Hippocampal formation (tissue), 2 donors: ENCODE measurements at regions not wholly inside any gene's neighbourhood (a gene's known extent, or its start where the extent isn't known, plus 50 kb on each side); places are given as distances from the start of the nearest gene placed in this dataset.

Source experiments
- DNase-seq, 2 donors: peaks; one replicate each; lab custom pipeline; 2025; lab: John Stamatoyannopoulos, UW

DNA sequence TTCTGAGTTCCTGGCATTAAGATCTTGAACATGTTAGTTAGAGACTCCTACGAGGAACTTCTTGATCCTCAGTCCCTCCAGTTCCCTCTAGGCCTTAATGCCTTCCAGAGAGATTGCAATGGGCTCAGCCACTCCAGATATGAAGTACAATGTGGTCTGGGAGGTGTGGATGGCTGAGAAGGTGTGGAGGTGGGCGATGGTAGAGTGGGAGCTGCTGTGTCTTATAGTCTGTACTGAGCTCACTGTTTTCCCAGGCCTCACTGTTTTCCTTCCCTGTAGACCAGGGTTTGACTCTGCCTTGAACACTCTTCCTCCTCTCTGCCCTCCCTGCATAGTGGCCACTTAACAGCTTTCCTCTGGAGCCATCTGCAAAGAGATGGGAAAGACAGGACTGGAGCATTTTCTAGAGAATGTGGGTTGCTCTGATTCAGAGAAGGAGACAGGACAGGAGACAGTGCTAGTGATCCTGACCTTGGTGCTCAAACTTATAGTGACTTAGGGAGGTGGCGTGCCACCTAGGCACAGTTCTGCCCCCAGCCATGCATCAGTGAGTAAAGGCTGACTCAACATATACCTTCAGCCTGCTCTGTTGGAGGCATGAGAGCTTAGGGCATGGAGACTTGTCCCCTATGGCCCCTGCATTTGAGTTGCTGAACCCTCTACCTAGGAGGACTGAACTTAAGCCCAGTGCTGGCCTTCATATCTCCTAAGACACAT is 129.7 kb downstream of the TDRD15 start:
- no peak for DNase-seq

DNA sequence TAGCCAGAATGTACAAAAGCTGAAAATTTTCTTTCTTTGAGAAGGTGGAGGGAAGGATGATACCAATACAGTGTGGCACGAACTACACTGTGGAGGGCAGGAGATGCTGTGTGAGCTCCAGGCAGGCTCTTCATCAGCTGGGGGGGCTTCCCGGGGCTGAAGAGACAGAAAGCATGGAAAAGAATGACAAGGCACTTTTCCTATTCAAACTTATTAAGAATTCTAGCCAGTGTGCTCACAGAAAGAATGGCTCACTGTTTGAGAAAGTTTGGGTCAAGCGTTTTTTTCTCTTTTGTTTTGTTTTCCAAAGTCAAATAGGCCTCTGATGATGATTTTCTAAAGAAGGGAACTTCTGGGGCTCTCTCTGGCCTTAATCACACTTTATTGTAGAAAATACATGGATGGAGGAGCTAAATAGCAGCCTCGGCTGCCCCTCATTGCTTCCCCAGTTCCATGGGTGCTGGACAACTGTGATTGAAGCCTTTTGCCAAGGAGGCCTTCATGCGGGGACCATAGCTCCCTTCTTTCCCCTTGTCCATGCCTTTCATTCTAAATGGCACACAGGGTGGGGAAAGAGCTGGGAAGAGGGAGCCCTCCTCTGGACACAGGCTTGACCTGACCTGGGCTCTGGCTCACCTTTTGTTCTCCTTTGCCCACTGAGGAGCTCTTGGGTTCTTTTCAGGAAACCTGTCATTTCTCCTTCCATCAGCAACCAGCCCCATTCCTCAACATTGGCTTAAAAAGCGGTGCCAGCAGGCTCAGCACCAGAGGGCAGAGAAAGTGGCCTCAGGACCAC is 130.6 kb downstream of the TDRD15 start:
- peak; percentile 23 to 49 for DNase-seq

DNA sequence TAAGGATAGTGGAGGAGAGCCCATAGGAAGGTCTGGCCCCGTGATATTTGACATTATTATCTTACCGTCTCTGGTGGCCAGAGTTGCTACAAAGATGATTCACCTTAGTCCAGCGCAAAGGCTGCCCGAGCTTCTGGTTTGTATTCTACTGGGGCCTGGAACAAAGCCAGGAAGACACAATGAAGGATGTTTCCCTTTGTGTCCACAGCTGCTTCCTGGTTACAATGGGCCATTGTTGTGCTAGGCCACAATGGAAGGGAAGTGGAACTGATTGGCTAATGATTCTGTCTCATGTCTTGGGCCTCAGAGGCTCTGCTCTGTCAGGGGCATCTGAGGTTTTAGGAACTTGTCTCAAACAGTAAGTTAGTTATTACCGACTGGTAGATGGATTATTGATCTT is 132.2 kb downstream of the TDRD15 start:
- DNase-seq: peak; percentile 89 to 97

DNA sequence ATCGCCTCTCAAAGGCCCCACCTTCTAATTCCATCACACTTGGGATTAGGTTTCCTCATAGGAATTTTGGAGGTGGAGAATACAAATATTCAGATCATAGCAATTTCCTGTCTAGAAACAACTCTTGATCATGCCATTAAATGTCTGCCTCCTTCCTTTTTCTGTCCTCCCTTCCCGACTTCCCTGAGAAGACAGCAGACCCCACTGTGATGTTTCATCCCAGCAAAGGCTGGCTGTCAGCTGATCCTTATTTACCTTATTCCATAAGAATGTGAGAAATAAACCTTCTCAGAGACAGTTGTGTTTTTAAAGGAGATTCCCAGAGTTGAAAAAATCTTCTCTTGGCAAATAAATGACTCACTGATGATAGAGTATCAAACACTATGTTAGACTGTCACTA is 133.9 kb downstream of the TDRD15 start:
- DNase-seq: no peak

DNA sequence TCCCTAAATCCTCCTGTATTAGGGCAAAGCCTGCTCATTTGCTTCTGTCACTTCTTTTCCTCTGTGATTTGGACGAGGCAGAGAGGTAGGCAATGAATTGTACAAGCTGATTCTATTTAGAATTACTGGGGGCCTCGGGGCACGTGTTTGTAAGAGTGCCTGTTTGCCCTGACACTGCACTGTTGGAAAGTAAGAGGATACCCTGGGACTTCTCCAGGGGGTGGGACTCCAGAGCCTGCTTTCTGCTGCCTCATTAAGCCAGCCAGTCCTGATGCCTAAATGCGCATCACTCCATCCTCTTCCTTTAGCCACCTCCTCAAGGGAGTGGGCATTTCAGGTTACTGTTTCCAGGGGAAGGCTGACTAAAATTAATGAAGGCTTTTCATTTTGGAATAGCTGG is 134.3 kb downstream of the TDRD15 start:
- DNase-seq: no peak

DNA sequence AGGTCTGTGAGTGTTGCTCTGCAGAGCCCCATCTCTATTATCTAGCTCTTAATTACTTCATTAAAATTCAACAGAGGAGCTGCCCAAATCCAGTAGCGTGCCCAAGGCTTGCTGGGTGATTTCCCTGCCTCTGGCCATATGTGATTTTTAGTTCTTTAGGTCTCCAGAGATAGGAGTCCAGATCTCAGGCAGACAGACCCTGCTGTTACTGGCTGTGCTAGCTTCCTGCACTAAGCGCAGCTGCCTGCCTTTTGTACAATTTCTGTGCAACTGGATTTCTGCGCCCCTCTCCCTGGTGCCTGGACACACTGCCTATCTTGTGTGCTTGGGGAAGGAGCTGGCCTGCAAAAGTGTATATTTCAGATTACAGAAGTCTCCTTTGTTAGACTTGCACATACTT is 136.5 kb downstream of the TDRD15 start:
- no peak for DNase-seq

DNA sequence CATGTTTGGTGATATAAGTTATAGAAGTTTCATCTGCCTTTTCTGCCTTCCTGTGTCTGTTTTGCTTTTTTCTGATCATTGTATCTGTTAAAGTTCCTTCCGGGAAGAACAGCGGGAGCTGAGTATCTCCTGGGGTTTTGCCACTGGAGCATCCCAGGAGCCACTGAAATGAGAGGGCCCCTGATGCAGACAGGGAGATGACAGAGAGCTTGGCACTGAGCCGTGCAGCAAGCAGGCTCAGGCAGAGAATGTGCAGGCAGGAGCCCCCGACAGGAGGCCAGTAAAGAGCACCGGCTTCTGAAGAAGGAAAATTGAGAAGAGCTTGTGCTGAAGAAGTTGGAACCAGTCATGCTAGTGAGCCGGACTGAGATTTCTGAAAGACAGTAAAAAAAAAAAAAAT is 137.8 kb downstream of the TDRD15 start:
- DNase-seq: no peak

DNA sequence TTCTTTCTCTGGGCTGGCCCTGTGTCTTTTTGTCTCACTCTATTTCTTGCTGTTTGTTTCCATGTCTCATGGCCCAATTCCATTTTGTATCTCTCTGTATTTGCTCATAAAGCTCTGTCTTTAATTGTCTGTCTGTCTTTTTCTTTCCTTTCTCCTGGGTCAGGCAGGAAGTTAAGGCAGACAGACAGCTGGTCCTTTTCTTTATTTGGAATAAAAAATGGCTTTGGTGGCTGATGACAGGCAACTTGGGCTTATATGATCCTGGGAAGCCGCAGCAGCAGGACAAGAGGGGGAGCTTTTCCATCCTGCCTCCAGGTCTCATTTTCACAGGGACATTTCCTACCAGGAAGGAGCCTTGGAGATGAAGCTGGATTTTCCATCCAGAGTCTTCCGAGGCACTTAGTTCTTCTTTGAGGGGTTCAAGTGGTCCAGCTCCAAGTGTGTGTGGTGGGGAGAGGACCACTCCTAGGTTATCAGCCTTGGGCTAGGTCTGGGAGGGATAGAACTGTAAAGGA is 138.7 kb downstream of the TDRD15 start:
- no peak for DNase-seq

DNA sequence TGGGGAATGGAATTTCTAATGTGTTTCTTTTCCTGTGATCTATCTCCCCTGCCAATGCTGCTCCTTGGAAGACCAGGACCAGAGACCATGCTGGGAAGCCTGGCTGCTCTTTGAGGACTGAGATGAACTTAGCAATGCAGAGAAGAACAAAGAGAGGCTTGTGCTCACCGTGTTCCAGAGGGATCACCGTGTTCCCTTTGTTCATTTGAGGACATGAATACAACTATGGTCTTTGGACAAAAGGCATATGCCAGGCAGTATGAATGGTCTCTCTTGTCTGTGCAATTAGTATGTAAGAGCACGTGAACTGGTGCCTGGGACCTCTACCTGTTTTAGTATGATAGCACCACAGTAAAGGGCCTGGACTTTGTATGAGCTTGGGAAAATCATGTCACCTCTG is 139.9 kb downstream of the TDRD15 start:
- DNase-seq: peak; percentile 78 to 96

DNA sequence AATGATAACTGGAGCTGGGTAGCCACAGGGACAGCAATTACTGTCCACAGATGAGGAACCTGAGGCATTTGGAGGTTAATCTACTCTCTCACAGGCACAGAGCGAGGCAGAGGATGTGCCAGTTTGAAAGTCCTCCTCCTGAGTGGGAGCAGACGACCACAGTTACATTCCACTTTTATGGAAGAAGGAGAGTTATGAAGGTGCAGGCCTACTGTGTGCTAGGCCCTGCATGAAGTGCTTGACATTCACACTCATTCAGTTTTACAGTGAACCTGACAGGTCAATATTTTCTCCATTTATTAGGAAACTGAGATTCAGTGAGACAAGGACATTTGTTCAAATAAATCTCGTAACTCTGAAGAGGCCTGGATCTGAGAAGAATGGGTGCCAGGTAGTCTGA is 142.0 kb downstream of the TDRD15 start:
- no peak for DNase-seq

DNA sequence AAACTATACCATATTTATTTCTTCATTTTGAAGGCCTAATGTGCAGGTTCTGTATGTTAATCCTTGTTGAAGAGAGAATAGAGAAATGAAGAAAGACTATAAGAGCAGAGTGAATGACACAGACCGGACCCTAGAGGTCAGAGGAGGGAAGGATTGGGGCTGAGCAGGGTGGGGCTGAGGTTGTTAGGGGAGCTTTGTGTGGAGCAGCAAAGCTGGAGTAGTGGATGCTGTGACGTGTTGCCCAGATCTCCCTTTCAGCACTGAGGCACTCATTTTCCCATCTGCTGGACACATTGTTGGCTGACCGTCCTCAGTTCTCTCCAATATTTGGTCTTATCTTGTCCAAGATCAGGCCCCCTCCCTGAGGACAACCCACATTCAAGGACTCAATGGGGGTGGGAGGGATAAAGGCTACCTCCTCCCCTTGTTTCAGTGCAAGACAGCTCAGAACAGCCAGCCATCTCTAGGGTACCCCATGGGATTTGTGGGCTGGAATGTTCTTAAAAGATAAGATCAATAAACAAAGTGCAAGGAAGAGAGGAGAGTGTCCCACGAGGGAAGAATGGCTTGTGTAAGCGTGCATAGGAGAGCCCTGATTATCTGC is 143.6 kb downstream of the TDRD15 start:
- DNase-seq: no peak

DNA sequence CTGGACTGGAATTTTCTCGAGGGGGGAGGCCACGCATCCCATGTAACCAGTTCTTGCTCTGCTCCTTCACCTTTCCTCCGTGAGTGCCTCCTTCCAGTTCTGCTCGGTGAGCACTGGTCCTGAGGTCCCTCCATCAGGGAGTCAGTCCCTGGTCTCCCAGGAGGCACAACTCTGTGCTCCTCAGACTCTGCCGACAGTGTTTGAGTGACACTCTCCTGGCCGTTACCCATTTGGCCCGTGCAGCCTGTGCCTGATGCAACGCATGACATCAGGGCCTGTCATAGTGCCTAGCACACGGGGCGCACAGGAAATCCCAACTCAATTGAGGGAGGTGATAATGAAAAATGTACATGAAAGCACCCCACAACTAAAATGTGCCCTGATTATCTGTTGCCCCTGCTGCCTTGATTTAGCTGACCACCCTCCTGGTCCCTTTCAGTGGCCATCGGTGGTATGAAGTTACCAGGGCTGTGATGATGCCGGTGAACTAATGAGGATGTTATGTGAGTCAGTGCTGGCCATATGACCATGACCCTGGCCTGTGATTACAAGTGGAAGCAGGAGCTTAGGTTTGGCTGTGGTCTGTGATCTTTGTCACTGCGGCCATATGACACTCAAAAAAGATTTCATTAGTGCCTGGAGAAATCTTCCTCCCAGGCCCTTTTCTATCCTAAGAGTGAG is 144.6 kb downstream of the TDRD15 start:
- peak in 1 of 2 donors; percentile 31 for DNase-seq

DNA sequence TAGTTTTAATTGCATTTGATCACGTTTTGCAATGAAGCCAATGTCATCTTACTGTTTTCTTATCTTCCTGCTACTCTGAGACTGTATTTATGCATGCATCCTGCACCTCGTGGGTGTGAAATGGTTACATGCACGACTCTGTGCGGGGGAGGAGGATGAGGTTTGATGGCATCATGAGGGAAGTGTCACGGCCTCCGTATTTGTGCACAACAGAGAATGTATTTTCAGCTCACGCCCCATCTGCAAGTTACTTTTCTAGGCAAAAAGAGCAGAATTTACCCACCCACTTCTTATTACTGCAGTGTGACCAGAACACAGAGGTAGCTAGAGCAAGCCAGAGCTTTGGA is 145.1 kb downstream of the TDRD15 start:
- no peak for DNase-seq

DNA sequence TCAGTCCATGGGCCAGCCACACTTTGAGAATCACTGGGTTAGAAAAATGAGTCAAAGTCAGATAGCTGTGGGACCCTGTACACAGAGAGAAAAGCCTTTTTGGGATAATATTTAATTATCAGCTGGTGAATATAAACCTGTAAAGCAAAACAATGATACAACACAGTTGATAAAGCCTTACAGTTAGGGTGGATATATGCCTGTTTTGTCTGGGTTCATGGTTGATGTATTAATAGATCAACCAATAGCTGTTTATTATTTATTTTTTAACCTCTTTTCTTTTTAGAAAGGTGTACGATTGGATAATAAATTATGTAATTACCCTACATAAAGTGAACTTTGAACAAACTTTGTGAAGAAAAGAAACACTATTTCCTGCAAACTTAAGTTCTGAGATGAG is 145.6 kb downstream of the TDRD15 start:
- no peak for DNase-seq

DNA sequence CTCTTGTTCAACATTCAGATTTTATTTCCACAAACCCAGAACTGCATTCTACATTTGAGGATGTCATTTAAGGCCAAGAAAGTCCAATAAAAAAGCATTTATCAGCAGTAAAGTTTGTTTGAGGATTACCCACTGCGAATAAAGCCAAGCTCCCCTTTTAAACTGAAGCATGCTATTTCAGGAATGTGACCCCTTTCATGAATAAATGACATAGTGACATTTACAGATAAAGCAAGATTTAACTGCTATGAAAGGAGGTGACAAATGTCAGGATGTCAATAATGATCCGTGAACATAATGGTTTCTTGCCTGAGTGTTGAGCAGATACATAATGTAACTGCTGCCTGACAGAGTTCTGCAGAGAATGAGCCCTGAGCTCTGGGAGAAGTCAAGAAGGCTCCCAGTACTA is 146.3 kb downstream of the TDRD15 start:
- no peak for DNase-seq

DNA sequence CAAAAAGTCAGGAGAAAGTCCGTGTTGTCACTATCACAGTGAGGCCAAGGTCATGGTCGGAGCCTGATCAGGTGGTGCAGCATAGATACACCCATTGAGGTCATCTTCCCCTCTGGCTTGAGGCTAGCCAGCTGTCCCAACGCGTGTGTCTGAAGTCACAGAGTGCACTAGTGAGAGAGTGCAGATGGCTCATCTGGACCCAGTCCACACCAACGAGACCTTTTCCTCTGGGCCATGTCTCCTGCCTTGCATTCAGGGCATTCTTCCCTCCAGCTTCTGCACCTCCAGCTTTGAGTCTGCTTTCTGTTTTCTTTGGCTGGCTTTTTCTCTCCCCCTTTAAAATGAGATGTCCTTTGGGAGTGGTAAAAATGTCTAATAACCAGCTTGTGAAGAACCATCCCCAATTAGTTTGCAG is 146.9 kb downstream of the TDRD15 start:
- peak in 1 of 2 donors; percentile 44 for DNase-seq

DNA sequence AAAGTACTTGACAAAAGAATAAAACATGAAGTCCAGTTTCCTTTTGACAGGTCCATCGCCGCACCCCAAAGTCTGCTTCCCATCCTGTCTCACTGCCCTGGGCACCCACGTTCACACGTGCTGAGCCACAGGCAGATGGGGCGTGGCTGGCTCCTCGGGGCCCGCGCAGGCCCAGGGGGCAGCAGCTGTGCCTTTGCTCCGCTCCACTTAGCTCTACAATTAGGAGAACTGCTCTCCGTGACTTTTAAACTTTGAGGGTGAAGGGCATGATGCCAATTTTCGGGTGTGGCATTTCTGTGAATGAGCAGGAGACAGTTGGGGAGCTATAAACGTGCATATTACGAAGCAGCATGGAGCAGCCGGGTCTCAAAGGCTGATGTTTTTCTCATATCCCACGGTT is 152.4 kb downstream of the TDRD15 start:
- DNase-seq: no peak

DNA sequence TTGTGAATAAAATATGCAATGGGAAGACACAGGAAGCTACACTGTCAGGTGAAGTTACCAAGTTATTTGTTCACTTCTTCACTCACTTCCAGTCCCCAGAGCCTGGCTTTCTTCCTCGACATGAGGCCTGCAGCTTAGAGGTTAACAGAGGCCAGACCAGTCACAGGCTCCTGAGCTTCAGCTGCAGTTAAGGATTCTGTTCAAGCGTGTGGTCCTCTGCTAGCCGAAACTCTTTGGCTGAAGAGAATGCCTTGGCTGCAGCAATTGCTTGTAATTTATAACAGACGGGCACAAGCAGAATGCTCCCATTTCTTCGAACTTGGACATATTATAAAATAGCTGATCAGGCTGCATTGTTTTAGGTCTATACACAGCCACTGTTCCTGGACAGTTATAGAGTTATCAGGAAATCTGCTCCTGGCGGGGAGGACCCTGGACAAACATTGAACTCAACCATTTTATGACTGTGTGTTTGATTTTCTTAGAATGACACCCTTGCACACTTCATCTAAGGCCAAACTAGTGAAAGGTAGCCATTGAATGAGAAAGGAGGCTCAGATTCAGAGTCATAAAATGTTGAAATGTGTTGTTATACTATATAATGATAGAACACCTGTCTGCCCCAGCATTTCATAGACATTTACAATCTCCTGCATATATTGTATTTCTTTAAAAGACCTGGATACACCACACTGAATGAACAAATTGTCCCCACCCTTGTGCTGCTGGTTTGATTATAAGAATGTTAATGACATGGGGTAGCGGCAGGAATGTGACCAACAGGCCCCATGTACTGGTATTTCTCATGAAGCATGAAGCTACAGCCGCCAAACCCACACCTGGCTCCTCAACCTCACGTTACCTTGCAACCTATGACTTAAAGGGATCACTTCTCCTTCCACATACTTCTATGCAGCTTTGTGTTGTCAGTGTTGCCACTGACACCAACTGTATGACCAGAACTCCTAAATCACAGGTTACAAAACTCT is 153.6 kb downstream of the TDRD15 start:
- DNase-seq: no peak

DNA sequence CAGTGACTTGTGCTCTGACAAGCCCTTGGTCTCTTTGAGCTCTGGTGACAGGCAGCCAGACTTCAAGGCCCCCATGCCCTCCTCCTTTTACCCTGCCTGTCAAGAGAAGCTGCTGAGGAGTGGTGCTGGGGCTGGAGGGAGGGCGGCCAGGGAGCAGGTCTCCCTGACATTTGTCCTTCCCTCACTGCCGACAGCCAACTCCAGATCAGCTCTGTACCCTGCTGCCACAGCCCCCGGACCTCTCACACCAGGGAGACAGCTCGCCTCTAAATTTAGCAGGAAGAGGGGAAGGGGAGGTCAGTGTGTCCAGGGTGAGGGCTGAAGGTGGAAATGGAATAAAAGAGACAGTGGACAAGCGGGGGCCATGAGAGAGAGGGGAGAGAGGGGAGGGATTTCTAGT is 155.8 kb downstream of the TDRD15 start:
- DNase-seq: no peak

DNA sequence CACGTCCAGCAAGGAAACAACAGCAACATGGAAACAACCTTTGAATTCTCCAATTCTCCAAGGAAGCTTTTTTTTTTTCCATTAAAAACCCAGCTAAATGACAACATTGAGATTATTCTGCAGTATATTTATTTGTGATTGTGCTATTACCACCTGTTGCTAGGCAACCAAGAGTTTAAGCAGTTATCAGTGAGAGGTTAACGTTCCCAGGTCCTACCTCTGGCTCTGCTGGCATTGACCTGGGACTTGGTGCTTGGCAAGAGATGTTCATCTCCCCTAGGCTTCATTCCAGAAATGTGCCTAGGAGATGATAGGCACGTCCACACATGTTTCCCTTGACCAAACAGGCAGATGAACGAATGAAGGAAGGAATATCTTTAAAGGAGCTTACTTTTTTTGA is 157.0 kb downstream of the TDRD15 start:
- no peak for DNase-seq

DNA sequence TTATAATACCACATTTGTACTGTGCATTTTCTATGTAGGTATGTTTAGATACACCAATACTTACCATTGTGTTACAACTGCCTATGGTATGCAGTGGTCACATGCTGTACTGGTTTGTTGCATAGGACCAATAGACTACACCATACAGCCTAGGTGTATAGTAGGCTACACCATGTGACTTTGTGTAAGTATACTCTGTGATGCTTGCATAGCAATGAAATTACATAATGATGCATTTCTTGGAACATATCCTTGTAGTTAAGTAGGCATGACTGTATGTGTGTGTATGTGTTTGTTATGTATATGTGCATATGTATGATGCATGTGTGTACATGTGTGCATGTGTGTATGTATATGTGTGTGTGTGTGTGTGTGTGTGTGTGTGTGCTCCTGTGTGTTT is 157.6 kb downstream of the TDRD15 start:
- DNase-seq: no peak
